NB4 (cell line): ENCODE measurements at regions not wholly inside any gene's neighbourhood (a gene's known extent, or its start where the extent isn't known, plus 50 kb on each side); places are given as distances from the start of the nearest gene placed in this dataset.

Experiments
- DNase-seq: peaks from one replicate; pipeline ENCODE4 v3.0.0; 2010; ENCODE audit warnings: low read depth
- H3K4me3 ChIP-seq: one replicate; pipeline ENCODE4 v1.5.1; 2011; ENCODE audit warnings: mild to moderate bottlenecking, low read depth, low read length, moderate library complexity
- CTCF ChIP-seq: IDR thresholded peaks from one replicate; pipeline ENCODE4 v1.5.1; 2012; ENCODE audit warnings: low read depth, low read length
- MAX ChIP-seq: IDR thresholded peaks from 2 replicates; pipeline ENCODE4 v1.6.1; 2011; ENCODE audit warnings: low read depth, low read length
- MYC ChIP-seq: IDR thresholded peaks from 2 replicates; pipeline ENCODE4 v1.6.1; 2011; ENCODE audit warnings: low read depth, low read length
- POLR2A ChIP-seq: IDR thresholded peaks from 2 replicates; pipeline ENCODE4 v1.6.1; 2011; ENCODE audit warnings: mild to moderate bottlenecking; ENCODE audit not compliant: insufficient read length; ENCODE audit errors: extremely low read depth

- no peak overlapping the region for H3K4me3 ChIP-seq
- no peak for DNase-seq
- no peak for TF ChIP-seq POLR2A
- no peak for TF ChIP-seq CTCF
- no peak for TF ChIP-seq MYC
- TF ChIP-seq MAX: no peak
Observed at GRCh38 chr16:80459966-80460365, 80.8 kb upstream of the DYNLRB2 start.

- H3K4me3 ChIP-seq: no peak overlapping the region
- DNase-seq: no peak
- TF ChIP-seq CTCF (no peak), POLR2A (no peak)
Observed at GRCh38 chr16:80459331-80459777, 81.4 kb upstream of the DYNLRB2 start.

- no peak overlapping the region for H3K4me3 ChIP-seq
- DNase-seq: no peak
- TF ChIP-seq MYC (no peak), POLR2A (no peak), CTCF (no peak), MAX (no peak)
Observed at GRCh38 chr16:80457871-80458270, 82.9 kb upstream of the DYNLRB2 start.

GRCh38 chr16:80454802-80455201 lies 86.0 kb upstream of the DYNLRB2 start:
- no peak for DNase-seq
- TF ChIP-seq MAX: no peak
- TF ChIP-seq POLR2A: no peak
- TF ChIP-seq CTCF: no peak
- TF ChIP-seq MYC: no peak
- H3K4me3 ChIP-seq: no peak overlapping the region

GRCh38 chr16:80449392-80449791 lies 91.4 kb upstream of the DYNLRB2 start:
- DNase-seq: no peak
- no peak for TF ChIP-seq POLR2A
- no peak overlapping the region for H3K4me3 ChIP-seq

GRCh38 chr16:80447241-80447640 lies 93.6 kb upstream of the DYNLRB2 start:
- no peak for DNase-seq
- H3K4me3 ChIP-seq: no peak overlapping the region
- TF ChIP-seq CTCF (no peak), POLR2A (no peak), MYC (no peak), MAX (no peak)
